T47D (cell line): ENCODE measurements at regions not wholly inside any gene's neighbourhood (a gene's known extent, or its start where the extent isn't known, plus 50 kb on each side); places are given as distances from the start of the nearest gene placed in this dataset.
A peak's percentile ranks its signal among the peaks of the same experiment; 100 is the strongest.
"Not testable (repeated sequence)": the region's sequence is repeated elsewhere in the genome, so short reads cannot be mapped to it uniquely, and the experiment has no call there.

Source experiments
- DNase-seq, 2 experiments: peaks; one replicate each; pipeline versions ENCODE4 v3.0.0 to v3.0.0-alpha.2; 2011 to 2012; ENCODE audit warnings: low read depth in 1 of 2, low spot score in 1 of 2
- JUND ChIP-seq: IDR thresholded peaks from 2 replicates; pipeline ENCODE4 v1.6.1; 2012; ENCODE audit warnings: low read depth
- in situ Hi-C: cut with HindIII; loops from 2 replicates; pipeline ENCODE4 v1.10.0; 2016; ENCODE audit warnings: low sequenced_read_pairs, low pct_unique_long_range_greater_than_20kb

DNA sequence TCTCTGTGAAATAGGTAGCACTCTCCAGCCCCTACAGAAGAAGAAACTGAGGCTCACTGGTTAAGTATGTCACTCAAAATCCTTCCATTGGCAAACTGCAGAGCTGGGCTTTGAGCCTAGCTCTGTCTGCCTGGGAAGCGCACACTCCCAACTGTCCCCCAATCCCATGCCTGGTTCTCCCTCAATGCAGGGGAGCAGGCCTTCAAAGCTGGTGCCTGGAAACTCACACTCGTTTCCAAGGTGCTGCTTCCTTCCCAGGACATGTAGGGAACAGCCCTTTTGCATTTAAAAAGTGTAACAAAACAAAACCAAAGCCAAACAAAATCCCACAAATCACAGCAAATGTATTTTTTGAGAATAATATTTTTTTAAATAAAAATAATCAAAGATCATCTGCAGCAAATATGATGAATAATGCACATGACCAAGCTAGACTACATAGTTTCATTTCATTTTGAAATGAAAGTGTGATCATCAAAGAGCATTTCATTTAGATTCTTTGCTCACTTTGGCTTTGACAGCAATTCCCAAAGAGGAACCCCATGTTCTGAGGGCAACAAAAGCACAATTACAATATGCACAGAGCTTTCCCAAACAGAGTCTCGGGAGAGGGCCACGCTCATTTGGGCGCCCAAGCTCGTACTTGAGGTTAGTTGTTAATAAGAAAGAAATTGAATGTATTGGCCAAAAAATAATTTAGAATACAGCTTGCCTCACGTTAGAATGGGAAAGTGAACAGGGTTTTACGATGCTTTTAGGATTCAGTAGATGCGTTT is 96.7 kb upstream of the ACKR3 start:
- TF ChIP-seq JUND = no peak
- in situ Hi-C loops = no loop called here
- DNase-seq = no peak

DNA sequence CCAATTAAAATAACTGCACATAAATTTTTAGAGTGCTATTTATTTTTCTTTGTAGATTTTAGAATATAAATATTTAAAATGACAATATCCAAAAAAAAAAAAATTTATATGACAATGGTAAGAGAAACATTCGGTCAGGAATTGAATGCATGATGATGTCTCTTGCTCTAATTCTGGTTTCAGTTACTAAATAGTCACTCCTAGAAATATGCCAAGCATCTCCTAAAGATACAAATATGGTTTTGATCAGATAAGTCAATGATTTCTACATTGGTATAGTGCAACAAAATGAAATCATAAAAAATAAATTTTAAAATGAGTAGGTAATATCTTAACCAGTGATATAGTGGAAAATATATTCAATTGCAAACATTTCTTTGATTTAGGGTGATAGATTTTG is 95.9 kb upstream of the ACKR3 start:
- no peak for TF ChIP-seq JUND
- DNase-seq = no peak
- in situ Hi-C loops = no loop called here

DNA sequence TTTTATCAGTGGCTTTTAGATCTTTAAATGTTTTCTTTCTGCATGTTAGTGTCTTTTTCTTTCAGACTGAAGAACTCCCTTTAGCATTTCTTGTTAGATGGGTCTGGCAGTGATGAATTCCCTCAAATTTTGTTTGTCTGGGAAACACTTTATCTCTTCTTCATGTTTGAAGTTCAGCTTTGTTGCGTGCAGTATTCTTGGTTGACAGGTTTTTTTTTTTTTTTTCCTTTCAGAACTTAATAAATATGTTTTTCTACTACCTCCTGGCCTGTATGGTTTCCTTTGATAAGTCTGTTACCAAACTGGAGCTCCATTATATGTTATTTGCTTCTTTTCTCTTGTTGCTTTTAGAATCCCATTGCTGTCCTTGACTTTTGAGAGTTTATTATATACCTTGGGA is 89.8 kb upstream of the ACKR3 start:
- no peak for DNase-seq
- in situ Hi-C loops = no loop called here
- TF ChIP-seq JUND = no peak

DNA sequence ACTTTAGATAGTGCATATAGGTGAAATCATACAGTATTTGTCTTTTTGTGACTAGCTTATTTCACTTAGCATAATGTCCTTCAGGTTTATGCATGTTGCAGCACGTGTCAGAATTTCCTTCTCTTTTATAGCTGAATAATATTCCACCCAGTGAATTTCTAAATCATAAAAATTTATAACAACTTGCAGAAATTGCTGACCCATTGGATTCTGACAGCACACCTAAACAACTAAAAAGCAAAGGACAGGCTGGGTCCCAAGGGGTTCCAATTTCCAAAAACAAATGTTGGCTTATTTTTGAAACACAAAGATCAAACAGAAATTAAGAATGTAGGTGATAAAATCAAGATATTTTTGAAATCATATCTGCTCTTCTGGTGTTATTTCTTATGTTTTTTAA is 86.5 kb upstream of the ACKR3 start:
- in situ Hi-C loops = no loop called here
- no peak for DNase-seq
- no peak for TF ChIP-seq JUND

DNA sequence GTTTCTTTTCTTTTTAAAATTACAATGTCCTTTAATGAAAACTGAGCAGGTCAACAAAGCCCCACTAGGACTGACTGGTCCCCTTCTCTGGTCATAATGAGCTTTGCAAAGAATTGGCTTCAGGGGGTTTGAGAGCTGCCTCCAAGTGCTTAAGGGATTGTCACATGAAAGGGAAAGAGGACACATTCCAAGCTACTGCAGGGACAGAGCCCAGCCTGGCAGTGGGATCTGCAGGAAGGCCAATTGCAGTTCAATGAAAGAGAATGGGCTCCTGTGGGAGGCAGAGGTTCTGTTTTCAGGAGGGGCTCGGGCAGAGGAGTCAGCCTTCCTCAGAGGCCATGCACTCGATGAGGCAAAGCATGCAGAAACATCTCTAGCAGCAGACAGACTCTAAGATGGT is 84.1 kb upstream of the ACKR3 start:
- DNase-seq = no peak
- in situ Hi-C loops = no loop called here
- no peak for TF ChIP-seq JUND

DNA sequence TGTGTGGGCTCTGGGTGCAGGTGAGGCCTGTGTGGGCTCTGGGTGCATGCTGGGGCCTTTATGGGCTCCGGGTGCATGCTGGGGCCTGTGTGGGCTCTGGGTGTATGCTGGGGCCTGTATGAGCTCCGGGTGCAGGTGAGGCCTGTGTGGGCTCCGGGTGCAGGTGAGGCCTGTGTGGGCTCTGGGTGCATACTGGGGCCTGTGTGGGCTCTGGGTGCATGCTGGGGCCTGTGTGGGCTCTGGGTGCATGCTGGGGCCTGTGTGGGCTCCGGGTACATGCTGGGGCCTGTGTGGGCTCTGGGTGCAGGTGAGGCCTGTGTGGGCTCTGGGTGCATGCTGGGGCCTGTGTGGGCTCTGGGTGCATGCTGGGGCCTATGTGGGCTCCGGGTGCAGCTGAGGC is 80.5 kb upstream of the ACKR3 start:
- in situ Hi-C loops, DNase-seq: not testable (repeated sequence)

DNA sequence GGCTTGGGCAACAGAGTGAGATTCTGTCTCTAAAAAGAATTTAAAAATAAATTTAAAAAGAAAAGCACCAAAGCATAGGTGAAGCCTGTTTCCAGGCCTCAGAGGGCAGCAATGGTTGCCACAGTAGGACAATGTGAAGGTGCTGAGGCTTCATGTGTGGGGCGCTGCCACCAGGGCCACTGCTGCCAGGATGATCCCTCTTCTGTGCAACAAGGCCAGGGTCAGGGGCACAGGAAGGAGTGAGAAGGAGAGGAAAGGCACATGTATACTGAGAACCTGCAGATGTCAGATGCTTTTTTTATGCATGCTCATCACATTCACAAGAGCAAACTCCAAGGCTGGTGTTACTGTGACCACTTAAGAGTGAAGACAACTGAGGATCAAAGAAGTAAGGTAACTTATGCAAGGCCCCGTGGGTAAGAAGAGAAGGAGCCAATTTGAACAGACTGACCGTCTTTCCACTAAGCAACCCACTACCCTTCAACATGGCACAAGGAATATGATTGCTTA is 79.7 kb upstream of the ACKR3 start:
- TF ChIP-seq JUND = no peak
- DNase-seq = no peak
- in situ Hi-C loops = no loop called here

DNA sequence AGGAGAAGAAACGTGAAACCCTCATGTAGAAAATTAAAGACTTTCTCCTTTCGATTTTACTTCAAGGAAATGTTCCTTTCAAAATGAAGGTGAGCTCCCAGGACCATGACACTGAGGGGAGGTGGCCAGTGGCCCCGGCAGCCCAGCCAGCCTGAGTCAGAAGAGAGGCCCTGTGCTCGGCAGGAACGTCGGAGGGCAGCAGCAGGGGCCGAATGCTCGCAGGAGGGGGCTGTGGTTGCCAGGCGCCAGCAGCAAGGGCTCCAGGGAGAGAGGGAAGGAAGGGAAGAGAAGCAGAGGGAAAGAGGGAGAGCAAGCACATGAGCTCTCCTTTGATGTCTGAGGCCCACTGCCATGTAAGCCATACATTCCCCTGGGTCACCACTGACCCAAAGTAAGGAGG is 73.3 kb upstream of the ACKR3 start:
- TF ChIP-seq JUND = no peak
- in situ Hi-C loops = no loop called here

DNA sequence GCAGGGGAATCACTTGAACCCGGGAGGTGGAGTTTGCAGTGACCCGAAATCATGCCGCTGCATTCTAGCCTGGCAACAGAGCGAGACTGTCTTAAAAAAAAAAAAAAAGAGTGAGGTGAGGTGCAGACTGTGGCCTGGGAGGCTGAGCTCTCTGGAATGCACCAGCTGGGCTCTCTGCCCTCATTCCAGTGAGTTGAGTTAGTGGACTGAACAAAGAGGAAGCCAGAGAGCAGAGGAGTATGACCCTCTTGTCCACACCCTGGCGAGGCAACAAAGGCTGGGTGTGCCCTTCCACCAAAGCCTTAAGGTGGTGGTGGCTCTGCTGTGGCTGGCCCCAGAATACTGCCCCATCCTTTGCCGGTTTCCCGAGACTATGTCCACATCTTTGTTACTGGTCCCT is 71.3 kb upstream of the ACKR3 start:
- no peak for TF ChIP-seq JUND
- DNase-seq = no peak
- in situ Hi-C loops = no loop called here

More for the DNA sequence above, 73.3 kb upstream of the ACKR3 start:
- no peak for DNase-seq

DNA sequence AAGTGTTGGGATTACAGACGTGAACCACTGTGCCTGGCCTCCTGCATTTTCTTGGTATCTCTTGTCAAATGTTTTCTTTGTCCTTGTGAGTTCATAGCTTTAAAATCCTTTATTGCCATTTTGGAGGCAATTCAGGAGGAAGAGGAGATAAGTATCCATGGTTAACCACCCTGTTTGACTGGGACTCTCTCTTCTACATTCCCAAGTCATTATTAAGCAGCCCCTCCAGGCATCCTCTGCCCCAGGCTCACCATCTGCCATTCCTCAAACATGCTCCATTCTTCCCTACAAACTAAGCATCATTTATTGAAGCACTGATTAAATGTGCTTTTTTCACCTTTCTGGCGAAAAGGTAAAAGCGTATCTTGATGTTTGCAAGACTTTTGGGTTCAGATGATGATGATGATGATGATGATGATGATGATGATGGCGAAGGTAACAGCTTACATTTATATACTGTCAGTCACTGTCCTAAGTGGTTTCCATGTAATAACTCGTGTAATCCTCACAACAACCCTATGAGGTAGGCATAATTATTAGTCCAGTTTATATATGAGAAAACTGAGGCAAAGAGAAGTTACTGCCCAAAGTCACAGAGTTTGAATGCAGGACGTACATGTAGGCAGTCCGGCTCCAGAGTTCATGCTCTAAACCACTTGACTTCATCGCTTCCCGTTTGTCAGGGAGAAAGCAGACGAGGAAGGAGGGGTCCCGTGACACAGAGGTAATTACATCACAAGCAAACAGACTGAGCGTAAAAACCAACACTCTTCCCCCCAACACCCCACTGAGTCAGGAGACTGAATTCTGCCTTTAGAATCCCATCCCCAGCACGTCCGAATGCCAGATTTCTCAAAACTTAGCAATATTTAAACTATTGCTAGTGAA is 69.7 kb upstream of the ACKR3 start:
- no peak for TF ChIP-seq JUND
- in situ Hi-C loops = no loop called here
- peak in 1 of 2 experiments; percentile 13 for DNase-seq

DNA sequence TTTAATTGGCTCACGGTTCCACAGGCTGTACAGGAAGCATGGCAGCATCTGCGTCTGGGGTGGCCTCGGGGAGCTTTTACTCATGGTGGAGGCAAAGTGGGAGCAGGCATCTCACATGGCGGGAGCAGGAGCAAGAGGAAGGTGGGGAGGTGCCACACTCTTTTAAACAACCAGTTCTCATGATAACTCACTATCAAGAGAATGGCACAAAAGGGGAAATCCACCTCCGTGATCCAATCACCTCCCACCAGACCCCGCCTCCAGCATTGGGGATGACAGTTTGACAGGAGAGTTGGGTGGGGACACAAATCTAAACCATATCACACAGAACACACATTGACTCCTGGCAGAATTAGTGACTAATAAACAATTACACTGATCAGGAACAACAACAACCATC is 68.6 kb upstream of the ACKR3 start:
- no peak for DNase-seq
- TF ChIP-seq JUND = no peak
- in situ Hi-C loops = no loop called here

DNA sequence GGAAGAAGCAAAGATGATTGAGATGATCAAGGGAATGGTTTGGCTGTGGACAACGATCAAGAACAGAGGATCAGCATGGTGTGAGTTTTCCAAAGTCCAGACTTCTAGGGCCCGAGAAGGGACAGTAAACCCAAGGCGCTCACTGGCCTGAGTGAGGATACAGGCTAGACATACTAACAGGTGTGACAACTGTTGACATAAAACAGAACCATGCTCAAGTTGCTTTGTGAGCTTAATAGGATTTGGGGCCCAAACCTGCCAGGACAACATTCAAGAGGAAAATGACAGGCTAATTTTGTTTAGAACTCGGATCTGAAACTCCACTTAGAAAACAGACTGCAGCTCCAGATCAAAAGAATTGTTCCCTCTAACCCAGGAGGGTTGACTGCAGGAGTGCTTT is 68.1 kb upstream of the ACKR3 start:
- in situ Hi-C loops = no loop called here
- TF ChIP-seq JUND = no peak
- no peak for DNase-seq

DNA sequence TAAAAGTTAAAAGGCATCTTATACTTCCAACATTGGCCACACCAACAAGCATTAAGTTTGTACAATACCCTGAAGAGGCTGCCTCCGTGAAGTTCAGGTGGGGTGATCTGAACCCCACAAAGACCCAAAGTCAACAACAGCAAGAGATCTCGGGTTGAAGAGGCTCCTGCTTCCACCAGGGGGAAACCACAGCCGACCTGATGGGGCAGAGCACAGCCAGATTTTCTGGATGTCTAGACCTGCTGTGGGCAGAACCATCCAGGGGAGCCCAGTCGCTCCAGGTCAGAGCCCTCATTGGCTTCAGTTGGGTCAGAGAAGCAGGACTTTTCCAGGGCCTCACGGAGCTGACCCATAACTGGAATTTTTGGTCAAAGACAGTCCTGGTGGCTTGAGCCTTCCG is 66.5 kb upstream of the ACKR3 start:
- in situ Hi-C loops = no loop called here
- DNase-seq = peak in 1 of 2 experiments; percentile 6

DNA sequence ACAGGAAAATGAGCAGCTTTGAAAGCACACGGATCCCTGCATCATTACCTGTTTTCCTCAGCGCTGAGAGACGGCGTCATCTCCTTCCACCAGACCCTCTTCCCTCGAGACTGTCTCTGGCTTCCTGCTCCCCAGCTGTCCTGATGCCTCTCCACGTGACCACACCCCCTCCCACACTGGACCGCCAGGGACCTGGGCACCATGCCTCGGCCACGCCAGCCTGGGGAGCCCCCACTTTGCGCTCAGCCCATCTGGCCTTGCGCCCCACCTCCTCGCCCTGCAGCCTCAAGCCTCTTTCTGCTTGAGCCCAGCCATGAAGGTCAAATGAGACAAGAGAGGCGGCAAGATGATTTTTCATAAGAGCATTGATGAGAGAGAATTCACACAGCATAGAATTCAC is 66.0 kb upstream of the ACKR3 start:
- DNase-seq = no peak
- no peak for TF ChIP-seq JUND
- in situ Hi-C loops = no loop called here

More for the DNA sequence above, 66.5 kb upstream of the ACKR3 start:
- no peak for TF ChIP-seq JUND
